ENCODE measurements at regions not wholly inside any gene's neighbourhood (a gene's known extent, or its start where the extent isn't known, plus 50 kb on each side); places are given as distances from the start of the nearest gene placed in this dataset.
"Not testable (repeated sequence)": the region's sequence is repeated elsewhere in the genome, so short reads cannot be mapped to it uniquely, and the experiment has no call there.

- Histone ChIP-seq H3K27ac (no peak overlapping the region), H3K4me1 (ENCODE audit: control insufficient read depth in 1 of 2, insufficient read depth in 1 of 2, low read depth in 1 of 2, low read length in 1 of 2) (no peaks in the 10 kb centered on the region), H3K27me3 (no peaks in the 10 kb centered on the region), H3K36me3 (no peaks in the 10 kb centered on the region), H3K9me3 (no peaks in the 10 kb centered on the region), H3K4me3 (ENCODE audit: low read depth in 1 of 2, low read length in 1 of 2) (no peak overlapping the region)
- no peak for TF ChIP-seq CTCF (IDR thresholded peaks at IDR 0.05)
Observed at GRCh38 chr5:130939059-130939458, 226.0 kb downstream of the HINT1 start.

GRCh38 chr5:130937046-130937445 is 228.0 kb downstream of the HINT1 start:
- Histone ChIP-seq H3K36me3 (no peaks in the 10 kb centered on the region), H3K27ac (no peak overlapping the region), H3K27me3 (no peaks in the 10 kb centered on the region), H3K4me1 (ENCODE audit: control insufficient read depth in 1 of 2, insufficient read depth in 1 of 2, low read depth in 1 of 2, low read length in 1 of 2) (no peaks in the 10 kb centered on the region), H3K4me3 (ENCODE audit: low read depth in 1 of 2, low read length in 1 of 2) (no peak overlapping the region), H3K9me3 (no peaks in the 10 kb centered on the region)
- no peak for TF ChIP-seq CTCF (IDR thresholded peaks at IDR 0.05)

GRCh38 chr5:130923543-130924124 is 241.4 kb downstream of the HINT1 start:
- H3K4me3 ChIP-seq (ENCODE audit: low read depth in 1 of 2, low read length in 1 of 2): no peak overlapping the region
- no peak for TF ChIP-seq CTCF (IDR thresholded peaks at IDR 0.05)
- no peak overlapping the region for H3K27ac ChIP-seq
- no peaks in the 10 kb centered on the region for H3K27me3 ChIP-seq
- no peaks in the 10 kb centered on the region for H3K9me3 ChIP-seq
- no peaks in the 10 kb centered on the region for H3K4me1 ChIP-seq (ENCODE audit: control insufficient read depth in 1 of 2, insufficient read depth in 1 of 2, low read depth in 1 of 2, low read length in 1 of 2)
- no peaks in the 10 kb centered on the region for H3K36me3 ChIP-seq

- H3K36me3 ChIP-seq: no peaks in the 10 kb centered on the region
- no peak for TF ChIP-seq CTCF (IDR thresholded peaks at IDR 0.05)
Observed at GRCh38 chr5:130912088-130912487, 253.0 kb downstream of the HINT1 start.

GRCh38 chr5:130908186-130908585 is 256.9 kb downstream of the HINT1 start:
- TF ChIP-seq CTCF (IDR thresholded peaks at IDR 0.05): no peak
- no peaks in the 10 kb centered on the region for H3K27me3 ChIP-seq
- no peaks in the 10 kb centered on the region for H3K36me3 ChIP-seq
- H3K27ac ChIP-seq: no peak overlapping the region
- H3K4me1 ChIP-seq (ENCODE audit: control insufficient read depth in 1 of 2, insufficient read depth in 1 of 2, low read depth in 1 of 2, low read length in 1 of 2): no peaks in the 10 kb centered on the region
- no peaks in the 10 kb centered on the region for H3K9me3 ChIP-seq
- no peak overlapping the region for H3K4me3 ChIP-seq (ENCODE audit: low read depth in 1 of 2, low read length in 1 of 2)

More at GRCh38 chr5:130912088-130912487, 253.0 kb downstream of the HINT1 start:
- no peaks in the 10 kb centered on the region for H3K27me3 ChIP-seq
- no peaks in the 10 kb centered on the region for H3K4me1 ChIP-seq (ENCODE audit: control insufficient read depth in 1 of 2, insufficient read depth in 1 of 2, low read depth in 1 of 2, low read length in 1 of 2)
- H3K9me3 ChIP-seq: no peaks in the 10 kb centered on the region
- no peak overlapping the region for H3K4me3 ChIP-seq (ENCODE audit: low read depth in 1 of 2, low read length in 1 of 2)
- no peak overlapping the region for H3K27ac ChIP-seq

GRCh38 chr5:130897537-130898195 is 267.4 kb downstream of the HINT1 start:
- not testable (repeated sequence) for H3K4me3 ChIP-seq (ENCODE audit: low read depth in 1 of 2, low read length in 1 of 2); H3K27me3 ChIP-seq; H3K36me3 ChIP-seq; H3K4me1 ChIP-seq (ENCODE audit: control insufficient read depth in 1 of 2, insufficient read depth in 1 of 2, low read depth in 1 of 2, low read length in 1 of 2); H3K9me3 ChIP-seq; H3K27ac ChIP-seq

- H3K36me3 ChIP-seq; H3K4me3 ChIP-seq (ENCODE audit: low read depth in 1 of 2, low read length in 1 of 2); H3K4me1 ChIP-seq (ENCODE audit: control insufficient read depth in 1 of 2, insufficient read depth in 1 of 2, low read depth in 1 of 2, low read length in 1 of 2); H3K27ac ChIP-seq; H3K9me3 ChIP-seq; H3K27me3 ChIP-seq: not testable (repeated sequence)
Observed at GRCh38 chr5:130897181-130897536, 267.9 kb downstream of the HINT1 start.

Data from neutrophil (primary cell).